GM19397 (cell line): ENCODE measurements at regions not wholly inside any gene's neighbourhood (a gene's known extent, or its start where the extent isn't known, plus 50 kb on each side); places are given as distances from the start of the nearest gene placed in this dataset.
"Not testable (repeated sequence)": the region's sequence is repeated elsewhere in the genome, so short reads cannot be mapped to it uniquely, and the experiment has no call there.

Source experiments
- ATAC-seq: cut with Tn5 transposase; IDR thresholded peaks from one replicate; pipeline ENCODE4 v1.9.1; 2021; ENCODE audit warnings: mild to moderate bottlenecking, moderate library complexity; ENCODE audit not compliant: unreplicated experiment

DNA sequence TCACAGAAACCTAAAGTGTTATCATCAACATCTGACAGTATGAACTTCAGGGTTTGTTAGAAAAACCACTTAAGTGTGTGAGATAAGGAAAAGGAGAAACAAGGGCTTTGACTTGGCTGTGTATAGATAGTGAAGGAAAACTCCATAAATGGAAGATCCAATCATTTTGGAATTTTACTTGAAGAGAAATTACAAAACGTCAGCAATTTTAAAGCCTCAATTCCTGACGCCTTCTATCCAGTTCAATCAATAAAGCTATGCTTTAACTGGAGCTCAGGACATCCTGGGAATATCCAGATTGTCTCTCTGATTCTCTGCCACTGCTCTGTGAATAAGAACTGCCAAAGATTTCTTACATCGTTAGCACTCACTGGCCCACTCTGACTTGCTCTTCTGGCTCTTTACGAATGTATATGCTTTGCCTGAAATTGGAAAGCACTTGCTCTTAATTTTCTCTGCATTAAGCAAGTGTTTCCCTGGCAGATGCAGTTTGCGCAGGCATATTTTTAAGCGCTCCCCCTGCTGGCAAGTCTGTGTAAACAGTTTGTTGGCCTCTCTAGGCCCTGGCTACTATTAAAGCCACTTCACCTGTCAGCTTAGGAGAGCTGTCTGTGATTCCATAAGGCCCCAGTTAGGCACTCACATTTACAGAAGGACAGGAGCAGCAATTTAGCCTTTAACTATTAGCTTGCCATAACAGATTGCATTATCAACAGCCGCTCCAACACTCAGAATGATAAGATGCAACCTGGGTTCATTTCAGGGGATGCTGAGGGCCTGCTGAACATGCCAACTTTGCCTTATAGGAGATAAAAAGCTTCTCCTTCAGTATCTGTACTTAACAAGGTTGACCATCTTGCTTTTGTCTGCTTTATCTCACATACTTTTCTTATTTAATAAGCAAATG, 251.4 kb upstream of the DDX53 start:
- ATAC-seq: no peak

DNA sequence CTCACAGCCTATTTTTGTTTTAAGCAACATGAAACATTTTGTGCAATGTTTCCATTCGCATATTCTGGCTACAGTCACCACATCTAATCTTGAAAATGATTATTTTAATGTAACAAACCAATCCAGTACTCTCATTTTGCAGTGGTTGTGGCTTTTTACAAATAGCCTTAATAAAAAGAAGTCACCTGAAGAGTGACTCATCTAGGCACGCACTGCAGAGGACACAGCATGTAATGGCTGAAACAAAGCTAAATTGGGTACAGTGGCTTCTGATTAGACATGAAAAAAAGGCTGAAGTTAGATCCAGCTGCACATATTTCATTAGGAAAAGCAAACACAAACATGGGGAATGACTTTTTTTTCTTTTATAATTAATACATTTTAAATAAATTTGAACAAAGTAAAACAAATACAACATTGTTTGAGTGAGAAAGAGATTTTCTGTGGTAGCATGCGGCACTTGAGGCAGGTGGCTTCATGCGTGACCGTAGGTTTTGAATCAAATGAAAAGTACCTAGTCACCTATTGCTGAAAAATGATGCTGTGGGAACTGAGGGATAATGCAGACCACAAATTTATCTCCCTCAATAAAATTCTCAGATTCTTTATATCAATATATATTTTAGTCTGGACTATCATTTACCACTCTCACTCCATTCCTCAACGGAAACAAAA, 240.8 kb upstream of the DDX53 start:
- ATAC-seq: no peak

DNA sequence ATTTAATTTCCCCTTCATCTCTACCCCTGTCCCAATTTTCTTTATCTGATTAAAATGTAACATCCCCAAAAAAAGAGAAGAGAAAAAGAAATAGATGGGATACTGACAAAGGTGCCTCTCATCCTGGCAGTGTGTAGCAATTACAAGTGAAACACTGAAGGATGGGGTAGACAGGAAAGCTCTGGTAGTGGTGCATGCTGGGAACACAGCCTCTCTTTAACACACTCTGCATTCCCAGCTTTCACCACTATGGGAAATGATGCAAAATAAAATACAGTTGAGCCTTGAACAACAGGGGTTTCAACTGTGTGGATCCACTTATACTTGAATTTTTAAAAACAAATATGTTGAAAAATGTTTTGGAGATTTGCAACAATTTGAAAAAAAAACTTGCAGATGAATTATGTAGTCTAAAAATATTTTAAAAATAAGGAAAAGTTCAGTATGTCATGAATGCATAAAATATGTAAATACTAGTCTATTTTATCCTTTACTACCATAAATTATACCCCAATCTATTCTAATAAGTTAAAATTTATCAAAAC, 239.2 kb upstream of the DDX53 start:
- ATAC-seq: no peak

DNA sequence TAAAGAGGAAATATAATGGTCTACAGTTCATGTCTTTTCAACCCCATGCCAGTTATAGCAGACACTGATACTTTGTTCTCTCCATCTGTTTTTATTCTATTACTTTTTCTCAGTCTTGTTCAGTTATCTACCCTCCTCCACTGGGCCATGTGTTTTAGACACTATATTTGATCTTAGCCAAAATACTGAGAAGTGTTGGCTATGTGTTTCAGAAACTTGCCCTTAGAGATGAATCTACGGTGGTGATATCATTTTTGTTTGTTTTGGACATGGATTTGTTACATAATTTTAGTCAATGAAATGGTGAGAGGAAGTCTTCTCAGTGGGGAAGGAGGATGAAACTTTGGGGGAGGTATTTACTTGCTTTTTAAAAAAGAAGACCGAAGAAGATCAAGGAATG, 211.5 kb upstream of the DDX53 start:
- no peak for ATAC-seq

DNA sequence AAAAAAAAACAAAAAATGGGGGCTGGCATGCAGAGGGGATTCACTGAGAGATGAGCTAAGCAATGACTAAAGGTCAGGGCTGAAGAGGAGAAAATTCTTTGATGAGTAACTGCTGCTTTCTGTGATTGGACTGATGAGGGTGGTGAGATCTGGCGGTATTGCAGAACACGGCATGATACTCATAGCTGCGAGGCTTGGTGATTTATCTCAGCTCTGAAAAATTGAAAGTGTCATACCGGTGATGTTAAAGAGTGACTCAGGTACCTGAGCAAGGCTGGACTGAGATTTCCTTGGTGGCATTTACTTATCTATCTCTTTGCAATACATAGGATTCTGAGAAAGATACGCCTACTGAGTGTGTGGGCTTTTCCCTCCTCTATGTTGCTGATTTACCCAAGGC, 204.1 kb upstream of the DDX53 start:
- ATAC-seq: no peak

DNA sequence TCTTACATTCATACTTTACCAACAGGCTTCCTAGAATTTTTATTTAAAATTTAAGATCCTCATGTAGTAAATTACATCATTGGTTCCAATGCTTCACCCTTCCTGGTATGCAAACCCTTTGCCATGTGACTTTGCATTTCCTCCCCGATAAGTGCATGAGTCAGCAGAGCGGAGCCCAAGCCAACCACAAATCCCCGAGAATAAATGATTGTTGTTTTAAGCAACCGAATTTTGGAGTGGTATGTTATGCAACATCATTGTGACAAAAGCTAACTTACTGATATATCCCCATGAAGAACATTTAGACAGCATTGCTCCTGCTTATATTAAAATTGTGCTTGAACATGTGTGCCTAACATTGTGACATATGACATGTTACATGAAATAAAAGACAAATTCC, 199.4 kb upstream of the DDX53 start:
- ATAC-seq: no peak

DNA sequence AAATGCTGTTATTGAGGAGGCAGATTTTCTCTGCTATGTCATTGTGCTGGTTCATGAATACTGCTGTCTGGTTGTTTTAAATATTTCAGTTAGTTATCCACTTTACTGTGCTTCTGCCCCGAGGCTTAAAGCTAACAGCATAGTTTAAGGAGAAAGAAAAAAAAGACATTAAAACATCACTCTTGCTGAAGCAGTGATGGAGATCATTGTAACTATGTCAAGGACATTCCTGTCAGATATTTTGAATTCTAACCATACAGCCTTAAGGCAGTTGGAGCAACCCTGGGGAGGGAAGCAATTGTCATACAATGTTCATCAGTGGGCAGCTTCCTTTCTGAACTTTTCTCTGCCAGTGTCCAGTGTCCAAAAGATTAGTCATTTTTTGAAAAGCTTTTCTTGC, 199.0 kb upstream of the DDX53 start:
- ATAC-seq: no peak

DNA sequence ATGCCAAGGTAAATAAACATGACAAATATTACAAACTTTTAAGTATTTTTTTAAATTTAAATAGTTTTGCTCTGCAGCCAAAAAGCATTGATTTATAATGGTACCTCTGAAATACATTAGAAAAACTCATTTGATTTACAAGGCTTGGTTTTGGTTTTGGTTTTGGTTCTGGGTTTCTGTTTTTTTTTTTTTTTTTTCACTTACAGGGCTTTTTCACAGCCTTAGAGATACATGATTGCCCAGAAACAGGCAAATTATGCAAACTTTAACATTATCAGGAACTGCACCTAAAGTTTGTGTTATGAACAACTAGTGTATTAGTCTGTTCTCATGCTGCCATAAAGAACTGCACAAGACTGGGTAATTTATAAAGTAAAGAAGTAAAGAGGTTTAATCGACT, 196.4 kb upstream of the DDX53 start:
- no peak for ATAC-seq

DNA sequence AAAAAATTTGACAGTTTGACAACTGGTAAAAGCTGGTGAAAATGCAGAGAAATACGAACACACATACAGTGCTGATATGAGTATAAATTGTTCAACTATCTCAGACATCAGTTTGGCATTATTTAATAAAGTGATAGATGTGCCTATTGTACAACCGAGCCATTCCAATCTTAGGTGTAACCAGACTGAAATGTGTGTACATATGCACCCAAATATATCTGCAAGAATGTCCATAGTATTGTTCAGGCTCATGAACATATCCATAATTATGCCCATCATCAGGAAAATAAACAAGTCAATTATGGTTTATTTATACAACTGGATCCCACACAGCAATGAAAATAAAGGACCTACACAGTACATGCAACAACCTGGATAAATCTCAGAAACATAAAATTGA, 188.9 kb upstream of the DDX53 start:
- no peak for ATAC-seq

DNA sequence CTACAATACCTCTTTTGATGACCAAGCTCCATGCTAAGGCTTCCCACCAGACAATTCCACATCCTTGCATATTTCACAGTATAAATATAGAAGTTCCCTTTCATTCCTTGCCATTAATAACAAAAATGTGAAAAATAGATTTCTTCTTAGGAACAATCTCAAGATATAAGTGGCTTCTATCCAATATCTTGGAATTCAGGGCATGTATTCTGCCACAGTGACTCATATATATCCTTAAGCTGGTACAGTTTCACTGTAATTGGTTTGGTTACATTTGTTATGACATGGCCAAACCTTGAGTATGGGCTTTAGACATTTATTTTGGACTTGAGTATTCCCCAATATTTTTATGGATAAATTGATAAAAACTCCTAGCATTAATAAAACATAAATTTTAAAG, 181.7 kb upstream of the DDX53 start:
- ATAC-seq: no peak

DNA sequence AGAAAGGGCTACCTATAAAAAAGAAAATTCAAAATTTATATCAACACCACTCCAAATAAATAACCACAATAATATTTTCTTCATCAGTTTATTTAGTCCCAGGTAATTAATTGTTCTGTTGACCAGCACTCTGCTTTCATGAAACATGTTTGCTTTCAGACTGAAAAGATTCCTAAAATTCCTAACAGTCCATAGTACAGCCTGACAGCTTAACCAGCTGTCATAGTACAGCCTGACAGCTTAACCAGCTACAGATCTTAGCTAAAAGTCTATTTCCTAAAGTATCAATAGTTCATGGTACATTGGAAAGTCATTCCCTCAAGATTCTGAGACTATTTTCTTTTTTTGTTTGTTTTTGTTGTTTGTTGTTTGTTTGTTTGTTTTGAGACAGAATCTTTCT, 144.1 kb upstream of the DDX53 start:
- ATAC-seq: no peak

DNA sequence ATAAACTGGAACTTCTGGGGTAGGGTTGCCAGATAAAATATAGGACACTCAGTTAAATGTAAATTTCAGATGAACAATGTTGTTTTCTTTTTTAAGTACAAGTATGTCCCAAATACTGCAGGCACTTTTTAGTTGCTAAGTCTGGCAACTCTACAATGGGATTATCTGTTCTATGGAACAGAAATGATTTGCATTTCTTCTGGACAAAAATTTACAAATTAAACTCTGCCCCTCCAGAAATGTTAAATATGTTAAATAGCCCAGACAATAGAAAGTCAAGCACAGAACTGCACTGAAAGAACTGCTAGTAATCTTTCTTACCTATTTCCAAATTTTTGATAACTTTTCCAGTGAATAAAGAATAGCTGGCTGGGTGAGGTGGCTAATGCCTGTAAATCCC, 140.1 kb upstream of the DDX53 start:
- no peak for ATAC-seq

DNA sequence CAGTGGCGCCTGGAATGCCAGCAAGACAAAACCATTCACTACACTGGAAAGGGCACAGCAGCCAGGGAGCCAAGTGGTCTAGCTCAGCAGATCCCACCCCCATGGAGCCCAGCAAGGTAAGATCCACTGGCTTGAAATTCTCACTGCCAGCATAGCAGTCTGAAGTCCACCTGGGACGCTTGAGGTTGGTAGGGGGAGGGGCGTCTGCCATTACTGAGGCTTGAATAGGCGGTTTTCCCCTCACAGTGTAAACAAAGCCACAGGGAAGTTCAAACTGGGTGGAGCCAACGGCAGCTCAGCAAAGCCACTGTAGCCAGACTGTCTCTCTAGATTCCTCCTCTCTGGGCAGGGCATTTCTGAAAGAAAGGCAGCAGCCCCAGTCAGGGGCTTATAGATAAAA, 133.0 kb upstream of the DDX53 start:
- ATAC-seq: not testable (repeated sequence)

DNA sequence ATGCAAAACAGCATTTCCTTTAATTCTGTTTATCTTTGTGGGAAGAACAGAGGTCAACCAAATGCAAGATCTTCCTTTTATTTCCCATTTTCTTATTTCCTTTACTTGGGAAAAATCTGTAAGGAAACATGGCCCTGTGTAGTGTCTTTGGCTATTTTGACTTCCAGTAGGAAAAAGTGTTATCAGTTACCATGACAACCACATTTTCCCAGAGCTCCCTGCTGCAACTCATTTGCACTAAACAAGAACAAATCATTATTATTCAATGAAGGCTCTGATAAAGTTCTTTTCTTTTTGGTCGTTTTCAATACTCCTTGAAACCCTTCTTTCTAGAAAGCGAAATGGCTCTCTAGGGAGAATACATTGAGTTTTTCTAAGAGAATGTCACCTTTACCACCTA, 117.2 kb upstream of the DDX53 start:
- no peak for ATAC-seq

DNA sequence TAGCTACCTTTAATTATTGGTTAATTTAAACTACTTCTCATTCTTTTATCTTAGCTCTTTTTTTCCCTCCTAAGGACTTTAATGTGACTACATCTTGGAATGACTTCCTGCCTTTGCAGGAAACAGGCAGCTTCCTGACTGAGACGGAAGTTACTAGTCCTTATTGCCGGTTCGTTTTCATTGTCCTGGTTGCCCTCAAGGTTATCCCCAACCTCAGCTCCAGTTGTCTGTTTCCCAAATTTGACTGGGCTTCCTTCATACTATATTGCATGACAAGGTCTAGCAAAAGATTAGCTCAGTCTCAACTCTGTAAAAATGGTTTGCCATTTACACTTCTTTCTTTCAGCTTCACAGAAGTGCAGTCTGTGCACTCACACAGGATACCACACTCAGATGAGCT, 109.9 kb upstream of the DDX53 start:
- ATAC-seq: no peak

DNA sequence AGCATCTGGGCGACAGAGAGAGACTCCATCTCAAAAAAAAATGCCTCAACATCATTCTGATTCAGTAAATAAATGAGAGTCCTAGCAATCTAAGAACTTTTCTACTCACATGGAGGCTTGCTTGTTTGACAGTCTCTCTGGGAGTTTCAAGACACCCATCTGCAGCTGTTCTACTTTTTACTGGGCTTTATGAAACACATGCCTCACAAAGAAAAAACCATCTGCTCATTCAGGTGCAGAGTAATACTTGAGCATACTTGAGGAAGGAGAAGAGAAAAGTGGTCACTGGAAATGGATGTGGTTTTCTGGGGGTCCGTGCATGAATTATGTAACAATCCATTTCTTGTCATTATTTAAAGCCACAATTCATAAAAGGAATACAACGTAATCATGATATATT, 87.1 kb upstream of the DDX53 start:
- ATAC-seq: no peak

DNA sequence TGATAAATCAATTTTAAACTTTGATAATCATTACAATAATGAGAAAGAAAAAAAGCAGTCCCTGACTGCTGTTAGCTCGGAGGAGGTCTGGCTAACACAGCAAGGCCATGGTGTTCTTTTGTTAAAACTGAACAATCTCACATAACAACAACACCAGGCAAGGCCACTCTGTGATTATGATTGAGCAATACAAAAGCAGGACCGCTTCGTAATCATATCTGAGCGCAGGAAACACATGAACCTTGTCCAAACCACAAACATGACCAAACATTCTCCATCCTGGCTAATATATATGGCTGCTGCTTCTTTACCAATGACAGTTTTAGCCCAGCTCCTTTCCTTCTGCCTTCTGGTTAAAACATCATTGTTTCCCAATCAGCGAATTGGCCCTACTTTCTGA, 76.8 kb upstream of the DDX53 start:
- ATAC-seq: no peak

DNA sequence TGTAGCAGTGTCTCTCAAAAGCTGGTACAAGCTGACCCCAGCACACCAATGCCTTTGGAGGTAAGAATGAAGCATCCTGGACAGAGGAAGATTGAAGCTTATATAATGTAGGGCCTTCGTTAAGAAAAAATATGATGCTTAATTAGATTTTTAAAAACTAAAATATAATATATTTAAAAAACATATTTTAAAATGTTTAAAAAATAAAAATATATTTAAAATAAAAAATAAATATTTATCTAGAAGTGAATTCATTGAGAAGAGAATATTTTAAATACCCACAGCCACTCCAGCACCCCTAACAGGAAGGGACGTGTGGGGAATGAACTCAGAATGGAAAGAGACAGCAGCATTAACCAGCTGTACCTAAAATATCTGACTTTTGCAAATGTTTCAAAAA, 65.1 kb upstream of the DDX53 start:
- ATAC-seq: no peak

DNA sequence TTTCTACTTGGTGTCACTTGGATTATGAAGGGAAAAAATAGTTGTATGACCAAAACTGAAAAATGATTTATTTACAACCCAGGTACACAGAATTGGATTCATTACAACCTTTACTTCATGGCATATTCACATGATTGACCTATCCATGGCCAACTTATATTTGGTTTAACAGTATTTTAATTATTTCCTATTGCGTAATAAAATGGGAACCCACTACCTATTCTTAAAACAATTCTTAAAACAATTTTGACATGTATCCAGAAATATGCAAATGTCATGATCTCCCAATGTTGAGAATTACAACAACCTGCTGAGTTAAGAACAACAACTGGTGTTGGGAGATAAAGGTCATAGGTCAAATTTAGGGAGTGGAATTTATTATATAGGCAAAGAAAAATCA, 54.8 kb upstream of the DDX53 start:
- no peak for ATAC-seq
